NB4 (cell line): ENCODE measurements at regions not wholly inside any gene's neighbourhood (a gene's known extent, or its start where the extent isn't known, plus 50 kb on each side); places are given as distances from the start of the nearest gene placed in this dataset.

Experiments used
- POLR2A ChIP-seq: IDR thresholded peaks from 2 replicates; pipeline ENCODE4 v1.6.1; 2011; ENCODE audit warnings: mild to moderate bottlenecking; ENCODE audit not compliant: insufficient read length; ENCODE audit errors: extremely low read depth
- TF ChIP-seq, protein P1 (sequence below): IDR thresholded peaks from one replicate; pipeline ENCODE4 v1.5.1; 2012; ENCODE audit warnings: low read depth, low read length
- TF ChIP-seq, protein P2 (sequence below): IDR thresholded peaks from 2 replicates; pipeline ENCODE4 v1.6.1; 2011; ENCODE audit warnings: low read depth, low read length

DNA sequence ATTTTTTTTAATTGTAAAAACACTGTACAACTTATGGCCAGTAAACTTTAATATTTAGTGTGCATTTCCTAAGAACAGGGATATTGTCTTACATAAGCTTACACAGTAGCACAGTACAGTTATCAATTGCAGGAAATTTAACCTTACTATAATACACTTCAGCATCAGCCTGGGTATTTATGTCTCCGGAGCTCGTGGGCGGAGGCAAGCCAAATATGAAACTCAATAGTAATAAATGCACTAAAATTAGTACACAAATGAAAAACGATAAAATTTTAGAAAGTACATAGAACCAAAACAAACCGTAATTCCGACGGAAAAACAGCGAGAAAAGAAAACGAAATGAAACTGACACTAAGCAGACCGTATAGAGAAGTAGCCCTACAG, 91.2 kb downstream of the ANXA2R start:
- TF ChIP-seq, protein P1, sequence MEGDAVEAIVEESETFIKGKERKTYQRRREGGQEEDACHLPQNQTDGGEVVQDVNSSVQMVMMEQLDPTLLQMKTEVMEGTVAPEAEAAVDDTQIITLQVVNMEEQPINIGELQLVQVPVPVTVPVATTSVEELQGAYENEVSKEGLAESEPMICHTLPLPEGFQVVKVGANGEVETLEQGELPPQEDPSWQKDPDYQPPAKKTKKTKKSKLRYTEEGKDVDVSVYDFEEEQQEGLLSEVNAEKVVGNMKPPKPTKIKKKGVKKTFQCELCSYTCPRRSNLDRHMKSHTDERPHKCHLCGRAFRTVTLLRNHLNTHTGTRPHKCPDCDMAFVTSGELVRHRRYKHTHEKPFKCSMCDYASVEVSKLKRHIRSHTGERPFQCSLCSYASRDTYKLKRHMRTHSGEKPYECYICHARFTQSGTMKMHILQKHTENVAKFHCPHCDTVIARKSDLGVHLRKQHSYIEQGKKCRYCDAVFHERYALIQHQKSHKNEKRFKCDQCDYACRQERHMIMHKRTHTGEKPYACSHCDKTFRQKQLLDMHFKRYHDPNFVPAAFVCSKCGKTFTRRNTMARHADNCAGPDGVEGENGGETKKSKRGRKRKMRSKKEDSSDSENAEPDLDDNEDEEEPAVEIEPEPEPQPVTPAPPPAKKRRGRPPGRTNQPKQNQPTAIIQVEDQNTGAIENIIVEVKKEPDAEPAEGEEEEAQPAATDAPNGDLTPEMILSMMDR: no peak
- TF ChIP-seq POLR2A: no peak
- TF ChIP-seq, protein P2, sequence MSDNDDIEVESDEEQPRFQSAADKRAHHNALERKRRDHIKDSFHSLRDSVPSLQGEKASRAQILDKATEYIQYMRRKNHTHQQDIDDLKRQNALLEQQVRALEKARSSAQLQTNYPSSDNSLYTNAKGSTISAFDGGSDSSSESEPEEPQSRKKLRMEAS: no peak
